IMR-90 (cell line): ENCODE measurements at regions not wholly inside any gene's neighbourhood (a gene's known extent, or its start where the extent isn't known, plus 50 kb on each side); places are given as distances from the start of the nearest gene placed in this dataset.

ENCODE experiments used
- ATAC-seq: fragments of 200-7000 bp; cut with Tn5 transposase; 2 replicates; pipeline ENCODE4 v1.9.1; 2020; ENCODE audit warnings: low read depth, mild to moderate bottlenecking, moderate library complexity
- BruUV-seq: library from RNA; stranded (reverse); fragments of 400-500 nt; replicated peaks from 2 replicates; lab custom pipeline; 2021; lab: Mats Ljungman, UMichigan
- CTCF ChIA-PET: fragments of 300-600 bp; formaldehyde crosslinking; extraction: SDS; loops from one replicate; lab custom pipeline; 2021; ENCODE audit warnings: antibody characterized with exemption; lab: Yijun Ruan, JAX
- POLR2A ChIA-PET: fragments of 300-600 bp; sonication (Branson Sonifier 250); formaldehyde crosslinking; loops from one replicate; lab custom pipeline; 2022; ENCODE audit warnings: antibody characterized with exemption; ENCODE audit not compliant: unreplicated experiment; lab: Charles Lee
- DNase-seq: peaks from one replicate; pipeline ENCODE4 v3.0.0; 2013
- H2AFZ ChIP-seq: replicated peaks from 2 replicates; pipeline ENCODE3; 2013; ENCODE audit warnings: low read length, mild to moderate bottlenecking; ENCODE audit not compliant: poor library complexity
- H2AK5ac ChIP-seq: 2 replicates; pipeline ENCODE4 v1.6.1; 2013; ENCODE audit warnings: low read depth, low read length, inconsistent platforms
- H2AK9ac ChIP-seq: replicated peaks from 2 replicates; pipeline ENCODE3; 2013; ENCODE audit warnings: mild to moderate bottlenecking, low read depth, low read length, moderate library complexity; ENCODE audit not compliant: poor library complexity
- H2BK120ac ChIP-seq: 2 replicates; pipeline ENCODE4 v1.6.1; 2013; ENCODE audit warnings: low read depth, low read length, inconsistent platforms
- H2BK15ac ChIP-seq: 3 replicates; pipeline ENCODE4 v1.6.1; 2013; ENCODE audit warnings: low read depth, low read length, inconsistent platforms
- H2BK20ac ChIP-seq: 2 replicates; pipeline ENCODE4 v1.6.1; 2013; ENCODE audit warnings: low read depth, mild to moderate bottlenecking, inconsistent platforms, low read length, moderate library complexity
- H2BK5ac ChIP-seq: 2 replicates; pipeline ENCODE4 v1.6.1; 2013; ENCODE audit warnings: mild to moderate bottlenecking, low read depth, low read length, inconsistent platforms; ENCODE audit not compliant: poor library complexity, severe bottlenecking
- H3K14ac ChIP-seq: replicated peaks from 2 replicates; pipeline ENCODE4 v1.6.1; 2013; ENCODE audit warnings: low read depth, low read length, inconsistent platforms
- H3K18ac ChIP-seq: 2 replicates; pipeline ENCODE4 v1.6.1; 2013; ENCODE audit warnings: low read depth, low read length, control low read depth
- H3K23ac ChIP-seq: 2 replicates; pipeline ENCODE4 v1.6.1; 2013; ENCODE audit warnings: low read depth, low read length, inconsistent platforms
- H3K27ac ChIP-seq: 2 replicates; pipeline ENCODE4 v1.5.1; 2013; ENCODE audit warnings: mild to moderate bottlenecking, control low read depth, low read length; ENCODE audit not compliant: insufficient read depth
- H3K27me3 ChIP-seq: 2 replicates; pipeline ENCODE4 v1.6.1; 2013; ENCODE audit warnings: low read length; ENCODE audit not compliant: control insufficient read depth, insufficient read depth
- H3K36me3 ChIP-seq: 2 replicates; pipeline ENCODE4 v1.6.1; 2013; ENCODE audit warnings: low read length, mixed read lengths; ENCODE audit not compliant: control insufficient read depth, insufficient read depth
- H3K4ac ChIP-seq: 2 replicates; pipeline ENCODE4 v1.6.1; 2013; ENCODE audit warnings: low read depth, low read length, inconsistent platforms
- H3K4me1 ChIP-seq: 2 replicates; pipeline ENCODE4 v1.6.1; 2013; ENCODE audit warnings: low read length, mixed read lengths; ENCODE audit not compliant: control insufficient read depth, insufficient read depth
- H3K4me2 ChIP-seq: 2 replicates; pipeline ENCODE4 v1.6.1; 2013; ENCODE audit warnings: low read depth, mild to moderate bottlenecking, control low read depth, low read length, moderate library complexity
- H3K4me3 ChIP-seq: 2 replicates; pipeline ENCODE4 v1.5.1; 2013; ENCODE audit warnings: low read depth, mild to moderate bottlenecking, control low read depth, low read length, moderate library complexity; ENCODE audit not compliant: insufficient read depth
- H3K56ac ChIP-seq: 2 replicates; pipeline ENCODE4 v1.6.1; 2013; ENCODE audit warnings: low read length, inconsistent platforms; ENCODE audit not compliant: insufficient read depth; ENCODE audit errors: extremely low read depth
- H3K79me1 ChIP-seq, 2 experiments: 2 replicates each; pipeline ENCODE4 v1.6.1; 2013; ENCODE audit warnings: low read length in 2 of 2, inconsistent platforms in 1 of 2, low read depth in 1 of 2
- H3K9ac ChIP-seq: 2 replicates; pipeline ENCODE4 v1.6.1; 2013; ENCODE audit warnings: low read depth, low read length, control low read depth
- H3K9me1 ChIP-seq: 2 replicates; pipeline ENCODE4 v1.6.1; 2013; ENCODE audit warnings: low read length, inconsistent platforms; ENCODE audit not compliant: insufficient read depth
- H3K9me3 ChIP-seq: 2 replicates; pipeline ENCODE4 v1.6.1; 2013; ENCODE audit warnings: low read length; ENCODE audit not compliant: control insufficient read depth, insufficient read depth
- H4K20me1 ChIP-seq: 2 replicates; pipeline ENCODE4 v1.6.1; 2013; ENCODE audit warnings: low read length, inconsistent platforms; ENCODE audit not compliant: insufficient read depth
- H4K5ac ChIP-seq: 2 replicates; pipeline ENCODE4 v1.6.1; 2013; ENCODE audit warnings: mild to moderate bottlenecking, low read depth, low read length, control low read depth
- H4K8ac ChIP-seq, 2 experiments: 2 replicates each; pipeline ENCODE4 v1.6.1; 2013; ENCODE audit warnings: low read depth in 2 of 2, low read length in 2 of 2, control low read depth in 1 of 2, inconsistent platforms in 1 of 2
- H4K91ac ChIP-seq: 2 replicates; pipeline ENCODE4 v1.6.1; 2013; ENCODE audit warnings: low read depth, low read length, inconsistent platforms; ENCODE audit not compliant: insufficient read depth
- MAFK ChIP-seq: IDR thresholded peaks from 2 replicates; pipeline ENCODE4 v1.6.1; 2012; ENCODE audit warnings: low read depth, low read length, improper control_type of control experiment
- dilution Hi-C: fragments of 300-500 bp; cut with HindIII; formaldehyde crosslinking; loops from one replicate; pipeline ENCODE4 v1.14.3; 2018; ENCODE audit warnings: low sequenced_read_pairs; ENCODE audit not compliant: unreplicated experiment
- in situ Hi-C: fragments of 300-500 bp; cut with MboI; formaldehyde crosslinking; loops from 3 replicates; pipeline ENCODE4 v1.14.3; 2019; ENCODE audit warnings: low sequenced_read_pairs, inconsistent platforms, mixed read lengths
- intact Hi-C: fragments of 100-400 bp; cut with micrococcal nuclease; formaldehyde crosslinking; loops from 2 replicates; pipeline ENCODE4 v1.10.0; 2022
- TF ChIP-seq, protein P1 (sequence below): conservative IDR thresholded peaks from 2 replicates; pipeline ENCODE4 v1.5.1; 2012; ENCODE audit warnings: mild to moderate bottlenecking, low read depth, low read length, improper control_type of control experiment

DNA sequence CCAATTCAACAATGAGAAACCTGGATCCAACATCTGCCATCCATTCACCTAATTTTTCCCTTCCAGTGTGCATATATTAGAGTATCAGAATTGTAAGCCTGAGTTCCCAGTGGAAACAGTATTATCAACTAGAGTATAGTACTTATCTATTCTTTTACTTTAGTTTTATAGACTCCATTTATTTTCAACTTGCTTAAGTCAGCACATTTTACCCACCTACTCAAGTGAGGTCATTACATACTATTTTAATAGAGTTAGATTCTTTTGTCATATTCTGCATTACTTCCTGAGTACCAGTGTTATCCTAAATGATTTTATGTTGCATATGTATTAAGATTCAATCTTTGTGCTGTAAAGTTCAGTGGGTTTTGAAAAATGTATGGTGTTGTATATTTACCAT lies 1393.3 kb downstream of the MAT2B start:
- Histone ChIP-seq H3K56ac (no peak overlapping the region), H3K27ac (no peak overlapping the region), H3K4me1 (no peaks in the 10 kb centered on the region), H4K5ac (no peak overlapping the region), H3K27me3 (no peaks in the 10 kb centered on the region), H3K9me3 (no peaks in the 10 kb centered on the region; the same call in 1 of the 2 replicates), H4K91ac (no peak overlapping the region), H2BK5ac (no peak overlapping the region), H3K9me1 (no peaks in the 10 kb centered on the region), H3K36me3 (no peaks in the 10 kb centered on the region), H3K14ac (no peak overlapping the region), H2AK5ac (no peak overlapping the region), H2AFZ (no peak overlapping the region), H2BK15ac (no peak overlapping the region), H3K23ac (no peak overlapping the region), H3K4me2 (no peak overlapping the region), H4K20me1 (no peaks in the 10 kb centered on the region), H2BK120ac (no peak overlapping the region), H2AK9ac (no peak overlapping the region), H3K4ac (no peak overlapping the region), H3K18ac (no peak overlapping the region), H3K4me3 (no peak overlapping the region), H3K79me1 (no peaks in the 10 kb centered on the region), H3K9ac (no peak overlapping the region), H2BK20ac (no peak overlapping the region), H4K8ac (no peak overlapping the region)
- no TSS peak for BruUV-seq
- TF ChIP-seq, protein P1, sequence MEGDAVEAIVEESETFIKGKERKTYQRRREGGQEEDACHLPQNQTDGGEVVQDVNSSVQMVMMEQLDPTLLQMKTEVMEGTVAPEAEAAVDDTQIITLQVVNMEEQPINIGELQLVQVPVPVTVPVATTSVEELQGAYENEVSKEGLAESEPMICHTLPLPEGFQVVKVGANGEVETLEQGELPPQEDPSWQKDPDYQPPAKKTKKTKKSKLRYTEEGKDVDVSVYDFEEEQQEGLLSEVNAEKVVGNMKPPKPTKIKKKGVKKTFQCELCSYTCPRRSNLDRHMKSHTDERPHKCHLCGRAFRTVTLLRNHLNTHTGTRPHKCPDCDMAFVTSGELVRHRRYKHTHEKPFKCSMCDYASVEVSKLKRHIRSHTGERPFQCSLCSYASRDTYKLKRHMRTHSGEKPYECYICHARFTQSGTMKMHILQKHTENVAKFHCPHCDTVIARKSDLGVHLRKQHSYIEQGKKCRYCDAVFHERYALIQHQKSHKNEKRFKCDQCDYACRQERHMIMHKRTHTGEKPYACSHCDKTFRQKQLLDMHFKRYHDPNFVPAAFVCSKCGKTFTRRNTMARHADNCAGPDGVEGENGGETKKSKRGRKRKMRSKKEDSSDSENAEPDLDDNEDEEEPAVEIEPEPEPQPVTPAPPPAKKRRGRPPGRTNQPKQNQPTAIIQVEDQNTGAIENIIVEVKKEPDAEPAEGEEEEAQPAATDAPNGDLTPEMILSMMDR, result no peak
- peak; percentile 73 for TF ChIP-seq MAFK
- CTCF ChIA-PET, result no interaction called here
- ATAC-seq (no peak), DNase-seq (no peak)
- dilution Hi-C loops (no loop called here), intact Hi-C loops (no loop called here), in situ Hi-C loops (no loop called here)
- POLR2A ChIA-PET, result no interaction called here
